Trophoblast cell (in vitro differentiated cells and primary cell): ENCODE measurements at regions not wholly inside any gene's neighbourhood (a gene's known extent, or its start where the extent isn't known, plus 50 kb on each side); places are given as distances from the start of the nearest gene placed in this dataset.

Source experiments
- DNase-seq, 2 donors: peaks; one replicate each; pipeline ENCODE4 v3.0.0-alpha.2; 2016
- H2AFZ ChIP-seq: 2 replicates; pipeline ENCODE4 v1.6.1; 2013; ENCODE audit warnings: low read length, moderate library complexity, mild to moderate bottlenecking; ENCODE audit not compliant: insufficient read depth, poor library complexity
- H2AK5ac ChIP-seq: 2 replicates; pipeline ENCODE4 v1.6.1; 2013; ENCODE audit warnings: mild to moderate bottlenecking, low read length
- H2BK120ac ChIP-seq: 2 replicates; pipeline ENCODE4 v1.6.1; 2013; ENCODE audit warnings: low read length, mild to moderate bottlenecking, moderate library complexity; ENCODE audit not compliant: insufficient read depth, poor library complexity
- H2BK12ac ChIP-seq: 2 replicates; pipeline ENCODE4 v1.6.1; 2013; ENCODE audit warnings: mild to moderate bottlenecking, low read length, moderate library complexity
- H2BK5ac ChIP-seq: 2 replicates; pipeline ENCODE4 v1.6.1; 2013; ENCODE audit warnings: low read length, low read depth, moderate library complexity, mild to moderate bottlenecking; ENCODE audit not compliant: poor library complexity
- H3K14ac ChIP-seq: 2 replicates; pipeline ENCODE4 v1.6.1; 2013; ENCODE audit warnings: mild to moderate bottlenecking, low read length
- H3K18ac ChIP-seq: 2 replicates; pipeline ENCODE4 v1.6.1; 2013; ENCODE audit warnings: mild to moderate bottlenecking, low read length
- H3K23ac ChIP-seq: 2 replicates; pipeline ENCODE4 v1.6.1; 2013; ENCODE audit warnings: low read length
- H3K27ac ChIP-seq: 2 replicates; pipeline ENCODE4 v1.5.1; 2013; ENCODE audit warnings: low read depth, mild to moderate bottlenecking, inconsistent platforms, low read length, moderate library complexity
- H3K27me3 ChIP-seq: 2 replicates; pipeline ENCODE4 v1.6.1; 2013; ENCODE audit warnings: inconsistent platforms, mild to moderate bottlenecking, low read length, moderate library complexity; ENCODE audit not compliant: insufficient read depth
- H3K36me3 ChIP-seq, 2 experiments: 1 replicate in 1 of 2; 2 replicates in 1 of 2; pipeline ENCODE4 v1.6.1; 2013; ENCODE audit warnings: low read length in 2 of 2, mild to moderate bottlenecking in 2 of 2, moderate library complexity in 1 of 2; ENCODE audit not compliant: insufficient read depth in 2 of 2, control insufficient read depth in 1 of 2
- H3K4ac ChIP-seq: 2 replicates; pipeline ENCODE4 v1.6.1; 2013; ENCODE audit warnings: low read depth, mild to moderate bottlenecking, low read length, moderate library complexity
- H3K4me1 ChIP-seq, 2 experiments: 1 replicate in 1 of 2; 2 replicates in 1 of 2; pipeline ENCODE4 v1.6.1; 2013; ENCODE audit warnings: low read length in 2 of 2, mild to moderate bottlenecking in 2 of 2, moderate library complexity in 1 of 2; ENCODE audit not compliant: insufficient read depth in 2 of 2, control insufficient read depth in 1 of 2
- H3K4me2 ChIP-seq: 2 replicates; pipeline ENCODE4 v1.6.1; 2013; ENCODE audit warnings: inconsistent platforms, mild to moderate bottlenecking, low read length, moderate library complexity
- H3K4me3 ChIP-seq: 2 replicates; pipeline ENCODE4 v1.5.1; 2013; ENCODE audit warnings: mild to moderate bottlenecking, low read depth, low read length, inconsistent platforms
- H3K79me1 ChIP-seq: one replicate; pipeline ENCODE4 v1.6.1; 2013; ENCODE audit warnings: low read length
- H3K79me2 ChIP-seq: 2 replicates; pipeline ENCODE4 v1.6.1; 2013; ENCODE audit warnings: low read length, mild to moderate bottlenecking; ENCODE audit not compliant: control insufficient read depth, insufficient read depth, poor library complexity
- H3K9ac ChIP-seq: 2 replicates; pipeline ENCODE4 v1.6.1; 2013; ENCODE audit warnings: mild to moderate bottlenecking, low read length
- H3K9me3 ChIP-seq: 2 replicates; pipeline ENCODE4 v1.6.1; 2013; ENCODE audit warnings: low read depth, mild to moderate bottlenecking, control low read depth, inconsistent platforms, low read length; ENCODE audit not compliant: insufficient read depth
- H4K12ac ChIP-seq: 2 replicates; pipeline ENCODE4 v1.6.1; 2013; ENCODE audit warnings: low read depth, mild to moderate bottlenecking, low read length, moderate library complexity
- H4K8ac ChIP-seq: 2 replicates; pipeline ENCODE4 v1.6.1; 2013; ENCODE audit warnings: low read depth, mild to moderate bottlenecking, low read length, moderate library complexity
- H4K91ac ChIP-seq: one replicate; pipeline ENCODE4 v1.6.1; 2013; ENCODE audit warnings: low read depth, mild to moderate bottlenecking, low read length, moderate library complexity
- WGBS: extraction: QIAGEN DNeasy Blood & Tissue Kit; methylation state at CpG from one replicate; pipeline ENCODE4 v1.1.7; 2013; ENCODE audit warnings: missing lambda C conversion rate; ENCODE audit not compliant: insufficient read length, insufficient coverage; ENCODE audit errors: extremely low coverage; 5-methylcytosine and 5-hydroxymethylcytosine counted together

GRCh38 chr7:98472521-98472954, 71.6 kb upstream of the BAIAP2L1 start:
- H3K23ac ChIP-seq = no peak overlapping the region
- H2AK5ac ChIP-seq = no peak overlapping the region
- no peak overlapping the region for H4K8ac ChIP-seq
- no peak overlapping the region for H3K9ac ChIP-seq
- no peaks in the 10 kb centered on the region for H3K79me2 ChIP-seq
- H3K36me3 ChIP-seq = no peaks in the 10 kb centered on the region
- no peak overlapping the region for H2AFZ ChIP-seq
- H3K79me1 ChIP-seq = no peaks in the 10 kb centered on the region
- peaks cover 0 to 2% of the 10 kb centered on the region in 2 experiments for H3K4me1 ChIP-seq
- H4K12ac ChIP-seq = no peak overlapping the region
- no peak overlapping the region for H3K4me3 ChIP-seq
- H3K27ac ChIP-seq = no peak overlapping the region
- DNase-seq = no peak
- H4K91ac ChIP-seq = no peak overlapping the region
- no peak overlapping the region for H3K14ac ChIP-seq
- peaks cover 1% of the 10 kb centered on the region for H3K9me3 ChIP-seq
- no peak overlapping the region for H3K4me2 ChIP-seq
- H3K18ac ChIP-seq = no peak overlapping the region
- WGBS = no CpG with 5 or more reads among the region's 11 CpGs
- H2BK5ac ChIP-seq = no peak overlapping the region
- peaks cover 4% of the 10 kb centered on the region for H3K27me3 ChIP-seq
- H3K4ac ChIP-seq = no peak overlapping the region
- no peak overlapping the region for H2BK120ac ChIP-seq
- no peak overlapping the region for H2BK12ac ChIP-seq

- H3K4me2 ChIP-seq = peak overlapping the region; percentile 49
- H3K27me3 ChIP-seq = peaks cover 4% of the 10 kb centered on the region
- no peak overlapping the region for H3K18ac ChIP-seq
- H3K4me1 ChIP-seq = peaks cover 0 to 2% of the 10 kb centered on the region in 2 experiments
- H3K9me3 ChIP-seq = peaks cover 1% of the 10 kb centered on the region
- no peak overlapping the region for H4K12ac ChIP-seq
- no CpG with 5 or more reads among the region's 48 CpGs for WGBS
- peak in 1 of 2 donors; percentile 10 for DNase-seq
- no peak overlapping the region for H3K23ac ChIP-seq
- H2BK12ac ChIP-seq = no peak overlapping the region
- no peak overlapping the region for H4K8ac ChIP-seq
- no peak overlapping the region for H3K14ac ChIP-seq
- H2AK5ac ChIP-seq = no peak overlapping the region
- no peak overlapping the region for H2BK120ac ChIP-seq
- H3K79me2 ChIP-seq = no peaks in the 10 kb centered on the region
- no peak overlapping the region for H3K9ac ChIP-seq
- H3K4me3 ChIP-seq = no peak overlapping the region
- H2BK5ac ChIP-seq = no peak overlapping the region
- no peak overlapping the region for H3K4ac ChIP-seq
- H2AFZ ChIP-seq = no peak overlapping the region
- H3K27ac ChIP-seq = no peak overlapping the region
- H3K36me3 ChIP-seq = no peaks in the 10 kb centered on the region
- H4K91ac ChIP-seq = no peak overlapping the region
- no peaks in the 10 kb centered on the region for H3K79me1 ChIP-seq
Observed at GRCh38 chr7:98470485-98471240, 69.8 kb upstream of the BAIAP2L1 start.

GRCh38 chr7:98469088-98469487, 68.2 kb upstream of the BAIAP2L1 start:
- H2BK12ac ChIP-seq = no peak overlapping the region
- no peak overlapping the region for H3K4me3 ChIP-seq
- no CpG with 5 or more reads among the region's 1 CpG for whole genome bisulfite sequencing
- no peak overlapping the region for H3K4ac ChIP-seq
- H3K79me2 ChIP-seq = no peaks in the 10 kb centered on the region
- H3K9ac ChIP-seq = no peak overlapping the region
- H3K4me2 ChIP-seq = no peak overlapping the region
- no peaks in the 10 kb centered on the region for H3K79me1 ChIP-seq
- no peak overlapping the region for H3K18ac ChIP-seq
- no peak overlapping the region for H4K91ac ChIP-seq
- no peak overlapping the region for H2AFZ ChIP-seq
- no peaks in the 10 kb centered on the region for H3K36me3 ChIP-seq
- peaks cover 1% of the 10 kb centered on the region for H3K9me3 ChIP-seq
- H3K23ac ChIP-seq = no peak overlapping the region
- no peak overlapping the region for H2BK120ac ChIP-seq
- no peak for DNase-seq
- H3K4me1 ChIP-seq = peaks cover 0 to 2% of the 10 kb centered on the region in 2 experiments
- no peak overlapping the region for H4K8ac ChIP-seq
- no peak overlapping the region for H2BK5ac ChIP-seq
- H3K27me3 ChIP-seq = peaks cover 4% of the 10 kb centered on the region
- H3K14ac ChIP-seq = no peak overlapping the region
- no peak overlapping the region for H2AK5ac ChIP-seq
- H4K12ac ChIP-seq = no peak overlapping the region
- no peak overlapping the region for H3K27ac ChIP-seq

- Histone ChIP-seq H3K18ac (no peak overlapping the region), H3K4me2 (no peak overlapping the region), H3K79me2 (no peaks in the 10 kb centered on the region), H3K36me3 (no peaks in the 10 kb centered on the region), H3K23ac (no peak overlapping the region), H3K14ac (no peak overlapping the region), H3K27me3 (peaks cover 4% of the 10 kb centered on the region), H2AFZ (no peak overlapping the region), H2BK5ac (no peak overlapping the region), H2BK120ac (no peak overlapping the region), H4K12ac (no peak overlapping the region), H4K91ac (no peak overlapping the region), H3K4me3 (no peak overlapping the region), H3K9ac (no peak overlapping the region), H2BK12ac (no peak overlapping the region), H3K9me3 (peaks cover 1% of the 10 kb centered on the region), H3K4me1 (peaks cover 0 to 2% of the 10 kb centered on the region in 2 experiments), H3K4ac (no peak overlapping the region), H3K27ac (no peak overlapping the region), H2AK5ac (no peak overlapping the region), H3K79me1 (no peaks in the 10 kb centered on the region), H4K8ac (no peak overlapping the region)
- no CpG with 5 or more reads among the region's 8 CpGs for WGBS
- no peak for DNase-seq
Observed at GRCh38 chr7:98467570-98468312, 66.9 kb upstream of the BAIAP2L1 start.
